KMS-11 (cell line): ENCODE measurements at regions not wholly inside any gene's neighbourhood (a gene's known extent, or its start where the extent isn't known, plus 50 kb on each side); places are given as distances from the start of the nearest gene placed in this dataset.

Experiments used
- H2AFZ ChIP-seq: fragments of 200-600 bp; sonication (generic); 2 replicates; pipeline ENCODE4 v1.6.1; 2016; ENCODE audit warnings: antibody characterized with exemption, mixed run types, low read depth
- H3K27ac ChIP-seq: fragments of 200-600 bp; sonication (generic); 2 replicates; pipeline ENCODE4 v1.6.1; 2016; ENCODE audit warnings: mild to moderate bottlenecking, mixed run types
- H3K27me3 ChIP-seq: fragments of 200-600 bp; sonication (generic); 2 replicates; pipeline ENCODE4 v1.6.1; 2017; ENCODE audit warnings: mild to moderate bottlenecking, low read depth, mixed run types, moderate library complexity; ENCODE audit not compliant: insufficient read depth
- H3K36me3 ChIP-seq: fragments of 200-600 bp; sonication (generic); 2 replicates; pipeline ENCODE4 v1.6.1; 2017; ENCODE audit warnings: mild to moderate bottlenecking, mixed run types; ENCODE audit not compliant: insufficient read depth
- H3K4me1 ChIP-seq: fragments of 200-600 bp; sonication (generic); 2 replicates; pipeline ENCODE4 v1.6.1; 2016; ENCODE audit warnings: mild to moderate bottlenecking, low read depth, mixed run types; ENCODE audit not compliant: poor library complexity, severe bottlenecking
- H3K4me2 ChIP-seq: fragments of 200-600 bp; sonication (generic); 2 replicates; pipeline ENCODE4 v1.7.0; 2016; ENCODE audit warnings: mild to moderate bottlenecking, mixed run types
- H3K4me3 ChIP-seq: fragments of 200-600 bp; sonication (generic); IDR thresholded peaks from 2 replicates; pipeline ENCODE4 v1.6.1; 2017; ENCODE audit warnings: low read depth, low read length, mixed read lengths; ENCODE audit not compliant: insufficient read depth
- H3K79me2 ChIP-seq: fragments of 200-600 bp; sonication (generic); 2 replicates; pipeline ENCODE4 v1.6.1; 2016; ENCODE audit warnings: low read depth, mixed run types; ENCODE audit not compliant: insufficient read depth
- H3K9ac ChIP-seq: fragments of 200-600 bp; sonication (generic); 2 replicates; pipeline ENCODE4 v1.6.1; 2016; ENCODE audit warnings: mild to moderate bottlenecking, mixed run types
- H4K20me1 ChIP-seq: fragments of 200-600 bp; sonication (generic); 2 replicates; pipeline ENCODE4 v1.6.1; 2016; ENCODE audit warnings: mild to moderate bottlenecking, mixed run types; ENCODE audit not compliant: insufficient read depth
- CTCF ChIP-seq: fragments of 200-600 bp; sonication (generic); conservative IDR thresholded peaks from 2 replicates; pipeline ENCODE4 v1.6.1; 2017; ENCODE audit warnings: low read depth, mild to moderate bottlenecking, antibody characterized with exemption, low read length, moderate library complexity, mixed read lengths

GRCh38 chr5:112648264-112648663, 89.4 kb upstream of the APC start:
- Histone ChIP-seq H3K4me3 (no peak overlapping the region), H3K36me3 (no peaks in the 10 kb centered on the region), H3K27ac (no peak overlapping the region), H3K27me3 (no peaks in the 10 kb centered on the region), H3K9ac (no peak overlapping the region), H2AFZ (no peak overlapping the region), H4K20me1 (no peaks in the 10 kb centered on the region), H3K4me1 (no peaks in the 10 kb centered on the region), H3K4me2 (no peak overlapping the region), H3K79me2 (no peaks in the 10 kb centered on the region)
- TF ChIP-seq CTCF, result no peak

GRCh38 chr5:112649882-112650281, 87.8 kb upstream of the APC start:
- Histone ChIP-seq H3K4me3 (no peak overlapping the region), H3K27ac (no peak overlapping the region), H4K20me1 (no peaks in the 10 kb centered on the region), H3K9ac (no peak overlapping the region), H3K27me3 (no peaks in the 10 kb centered on the region), H3K4me1 (no peaks in the 10 kb centered on the region), H2AFZ (no peak overlapping the region), H3K4me2 (no peak overlapping the region), H3K79me2 (no peaks in the 10 kb centered on the region), H3K36me3 (no peaks in the 10 kb centered on the region)
- TF ChIP-seq CTCF, result no peak

GRCh38 chr5:112653638-112654205, 84.0 kb upstream of the APC start:
- H3K4me3 ChIP-seq, result no peak overlapping the region
- no peak overlapping the region for H2AFZ ChIP-seq
- no peaks in the 10 kb centered on the region for H3K27me3 ChIP-seq
- no peak overlapping the region for H3K4me2 ChIP-seq
- no peak overlapping the region for H3K9ac ChIP-seq
- H3K36me3 ChIP-seq, result no peaks in the 10 kb centered on the region
- H3K79me2 ChIP-seq, result no peaks in the 10 kb centered on the region
- no peak overlapping the region for H3K27ac ChIP-seq
- H3K4me1 ChIP-seq, result no peaks in the 10 kb centered on the region
- no peaks in the 10 kb centered on the region for H4K20me1 ChIP-seq
- no peak for TF ChIP-seq CTCF

- no peak overlapping the region for H3K4me2 ChIP-seq
- no peak for TF ChIP-seq CTCF
- H4K20me1 ChIP-seq, result no peaks in the 10 kb centered on the region
- no peak overlapping the region for H2AFZ ChIP-seq
- no peak overlapping the region for H3K27ac ChIP-seq
- no peaks in the 10 kb centered on the region for H3K36me3 ChIP-seq
- H3K4me3 ChIP-seq, result no peak overlapping the region
- no peaks in the 10 kb centered on the region for H3K79me2 ChIP-seq
- H3K9ac ChIP-seq, result no peak overlapping the region
- no peaks in the 10 kb centered on the region for H3K4me1 ChIP-seq
- no peaks in the 10 kb centered on the region for H3K27me3 ChIP-seq
Measured at GRCh38 chr5:112655513-112655912, 82.2 kb upstream of the APC start.
